GM12891 (cell line): ENCODE measurements at regions not wholly inside any gene's neighbourhood (a gene's known extent, or its start where the extent isn't known, plus 50 kb on each side); places are given as distances from the start of the nearest gene placed in this dataset.

ENCODE experiments used
- PAX5 ChIP-seq: IDR thresholded peaks from 2 replicates; pipeline ENCODE4 v1.6.1; 2011; ENCODE audit warnings: low read length, moderate library complexity, mild to moderate bottlenecking; ENCODE audit not compliant: insufficient read depth, severe bottlenecking
- POLR2A ChIP-seq: IDR thresholded peaks from 2 replicates; pipeline ENCODE4 v1.6.1; 2011; ENCODE audit warnings: low read depth, low read length, control low read depth
- POLR2AphosphoS5 ChIP-seq: IDR thresholded peaks from 2 replicates; pipeline ENCODE4 v1.6.1; 2011; ENCODE audit warnings: low read depth, low read length, control low read depth
- POU2F2 ChIP-seq: IDR thresholded peaks from 2 replicates; pipeline ENCODE4 v1.6.1; 2011; ENCODE audit warnings: low read depth, mild to moderate bottlenecking, control low read depth, low read length, moderate library complexity
- SPI1 ChIP-seq: IDR thresholded peaks from 2 replicates; pipeline ENCODE4 v1.6.1; 2011; ENCODE audit warnings: low read depth, low read length, control low read depth
- TAF1 ChIP-seq: IDR thresholded peaks from 2 replicates; pipeline ENCODE4 v1.6.1; 2011; ENCODE audit warnings: low read depth, low read length, control low read depth

GRCh38 chr9:16155878-16156277 is 603.0 kb downstream of the CCDC171 start:
- TF ChIP-seq POLR2AphosphoS5 (no peak), SPI1 (no peak), POLR2A (no peak), PAX5 (no peak), TAF1 (no peak), POU2F2 (no peak)
